ENCODE measurements at regions not wholly inside any gene's neighbourhood (a gene's known extent, or its start where the extent isn't known, plus 50 kb on each side); places are given as distances from the start of the nearest gene placed in this dataset.
"Not testable (repeated sequence)": the region's sequence is repeated elsewhere in the genome, so short reads cannot be mapped to it uniquely, and the experiment has no call there.

GRCh38 chr9:66791092-66791750 is 109.3 kb upstream of the ZNF658 start:
- no CpG with 5 or more reads among the region's 5 CpGs for WGBS (ENCODE audit: insufficient coverage)

GRCh38 chr9:66794769-66795168 is 105.8 kb upstream of the ZNF658 start:
- H3K4me1 ChIP-seq (ENCODE audit: control insufficient read depth in 1 of 2, extremely low read depth in 1 of 2, insufficient read depth in 2 of 2, low read length in 2 of 2); H3K36me3 Mint-ChIP-seq; H3K9me3 Mint-ChIP-seq; H3K4me1 Mint-ChIP-seq; H3K36me3 ChIP-seq (ENCODE audit: control insufficient read depth in 2 of 2, extremely low read depth in 1 of 2, insufficient read depth in 1 of 2, low read length in 1 of 2); ATAC-seq (replicated peaks in 1 of 4); POLR2A ChIA-PET; H3K27ac Mint-ChIP-seq; H3K4me3 ChIP-seq (ENCODE audit: control insufficient read depth in 1 of 2, extremely low read depth in 1 of 2, low read length in 1 of 2); H3K4me3 Mint-ChIP-seq; CTCF ChIA-PET; H3K9me3 ChIP-seq; H3K27me3 ChIP-seq (replicated peaks in 1 of 2; ENCODE audit: control insufficient read depth in 2 of 2, extremely low read depth in 1 of 2, insufficient read depth in 2 of 2, low read length in 1 of 2); DNase-seq; H3K27me3 Mint-ChIP-seq; H3K27ac ChIP-seq (ENCODE audit: low read length): not testable (repeated sequence)
- WGBS (ENCODE audit: insufficient coverage) = no CpG with 5 or more reads among the region's 2 CpGs

More at GRCh38 chr9:66791092-66791750, 109.3 kb upstream of the ZNF658 start:
- H3K4me3 Mint-ChIP-seq; H3K27ac Mint-ChIP-seq; H3K27me3 Mint-ChIP-seq; H3K4me1 ChIP-seq (ENCODE audit: control insufficient read depth in 1 of 2, extremely low read depth in 1 of 2, insufficient read depth in 2 of 2, low read length in 2 of 2); H3K36me3 ChIP-seq (ENCODE audit: control insufficient read depth in 2 of 2, extremely low read depth in 1 of 2, insufficient read depth in 1 of 2, low read length in 1 of 2); H3K9me3 ChIP-seq; H3K36me3 Mint-ChIP-seq; H3K27ac ChIP-seq (ENCODE audit: low read length); CTCF ChIA-PET; ATAC-seq (replicated peaks in 1 of 4); POLR2A ChIA-PET; H3K4me1 Mint-ChIP-seq; DNase-seq; H3K27me3 ChIP-seq (replicated peaks in 1 of 2; ENCODE audit: control insufficient read depth in 2 of 2, extremely low read depth in 1 of 2, insufficient read depth in 2 of 2, low read length in 1 of 2); H3K4me3 ChIP-seq (ENCODE audit: control insufficient read depth in 1 of 2, extremely low read depth in 1 of 2, low read length in 1 of 2); H3K9me3 Mint-ChIP-seq: not testable (repeated sequence)

- H3K4me1 Mint-ChIP-seq; H3K27me3 Mint-ChIP-seq; H3K9me3 Mint-ChIP-seq; H3K4me1 ChIP-seq (ENCODE audit: control insufficient read depth in 1 of 2, extremely low read depth in 1 of 2, insufficient read depth in 2 of 2, low read length in 2 of 2); DNase-seq; H3K27ac Mint-ChIP-seq; H3K4me3 ChIP-seq (ENCODE audit: control insufficient read depth in 1 of 2, extremely low read depth in 1 of 2, low read length in 1 of 2); H3K36me3 ChIP-seq (ENCODE audit: control insufficient read depth in 2 of 2, extremely low read depth in 1 of 2, insufficient read depth in 1 of 2, low read length in 1 of 2); H3K36me3 Mint-ChIP-seq; H3K27me3 ChIP-seq (replicated peaks in 1 of 2; ENCODE audit: control insufficient read depth in 2 of 2, extremely low read depth in 1 of 2, insufficient read depth in 2 of 2, low read length in 1 of 2); CTCF ChIA-PET; H3K4me3 Mint-ChIP-seq; H3K9me3 ChIP-seq; H3K27ac ChIP-seq (ENCODE audit: low read length); POLR2A ChIA-PET; ATAC-seq (replicated peaks in 1 of 4): not testable (repeated sequence)
- no CpG with 5 or more reads among the region's 3 CpGs for WGBS (ENCODE audit: insufficient coverage)
Measured at GRCh38 chr9:66795723-66796503, 104.6 kb upstream of the ZNF658 start.

- H3K36me3 ChIP-seq (ENCODE audit: control insufficient read depth in 2 of 2, extremely low read depth in 1 of 2, insufficient read depth in 1 of 2, low read length in 1 of 2); ATAC-seq (replicated peaks in 1 of 4); H3K4me1 Mint-ChIP-seq; H3K9me3 Mint-ChIP-seq; H3K36me3 Mint-ChIP-seq; H3K27me3 ChIP-seq (replicated peaks in 1 of 2; ENCODE audit: control insufficient read depth in 2 of 2, extremely low read depth in 1 of 2, insufficient read depth in 2 of 2, low read length in 1 of 2); H3K4me1 ChIP-seq (ENCODE audit: control insufficient read depth in 1 of 2, extremely low read depth in 1 of 2, insufficient read depth in 2 of 2, low read length in 2 of 2); POLR2A ChIA-PET; H3K9me3 ChIP-seq; CTCF ChIA-PET; H3K4me3 Mint-ChIP-seq; H3K27ac ChIP-seq (ENCODE audit: low read length); H3K27me3 Mint-ChIP-seq; DNase-seq; H3K4me3 ChIP-seq (ENCODE audit: control insufficient read depth in 1 of 2, extremely low read depth in 1 of 2, low read length in 1 of 2); H3K27ac Mint-ChIP-seq: not testable (repeated sequence)
- no CpG with 5 or more reads among the region's 8 CpGs for WGBS (ENCODE audit: insufficient coverage)
Measured at GRCh38 chr9:66797905-66798616, 102.5 kb upstream of the ZNF658 start.

GRCh38 chr9:66803619-66804018 is 96.9 kb upstream of the ZNF658 start:
- H3K9me3 ChIP-seq; H3K27me3 Mint-ChIP-seq; H3K9me3 Mint-ChIP-seq; H3K4me1 Mint-ChIP-seq; POLR2A ChIA-PET; DNase-seq; H3K36me3 ChIP-seq (ENCODE audit: control insufficient read depth in 2 of 2, extremely low read depth in 1 of 2, insufficient read depth in 1 of 2, low read length in 1 of 2); H3K27me3 ChIP-seq (replicated peaks in 1 of 2; ENCODE audit: control insufficient read depth in 2 of 2, extremely low read depth in 1 of 2, insufficient read depth in 2 of 2, low read length in 1 of 2); H3K36me3 Mint-ChIP-seq; ATAC-seq (replicated peaks in 1 of 4); CTCF ChIA-PET; H3K4me1 ChIP-seq (ENCODE audit: control insufficient read depth in 1 of 2, extremely low read depth in 1 of 2, insufficient read depth in 2 of 2, low read length in 2 of 2); H3K27ac Mint-ChIP-seq; H3K27ac ChIP-seq (ENCODE audit: low read length); H3K4me3 Mint-ChIP-seq; H3K4me3 ChIP-seq (ENCODE audit: control insufficient read depth in 1 of 2, extremely low read depth in 1 of 2, low read length in 1 of 2): not testable (repeated sequence)
- WGBS (ENCODE audit: insufficient coverage) = no CpG with 5 or more reads among the region's 1 CpG

- H3K4me3 Mint-ChIP-seq; ATAC-seq (replicated peaks in 1 of 4); H3K9me3 Mint-ChIP-seq; H3K27ac Mint-ChIP-seq; POLR2A ChIA-PET; H3K36me3 ChIP-seq (ENCODE audit: control insufficient read depth in 2 of 2, extremely low read depth in 1 of 2, insufficient read depth in 1 of 2, low read length in 1 of 2); H3K27ac ChIP-seq (ENCODE audit: low read length); H3K4me1 Mint-ChIP-seq; DNase-seq; H3K36me3 Mint-ChIP-seq; H3K27me3 Mint-ChIP-seq; H3K4me1 ChIP-seq (ENCODE audit: control insufficient read depth in 1 of 2, extremely low read depth in 1 of 2, insufficient read depth in 2 of 2, low read length in 2 of 2); CTCF ChIA-PET; H3K9me3 ChIP-seq; H3K4me3 ChIP-seq (ENCODE audit: control insufficient read depth in 1 of 2, extremely low read depth in 1 of 2, low read length in 1 of 2); H3K27me3 ChIP-seq (replicated peaks in 1 of 2; ENCODE audit: control insufficient read depth in 2 of 2, extremely low read depth in 1 of 2, insufficient read depth in 2 of 2, low read length in 1 of 2): not testable (repeated sequence)
Measured at GRCh38 chr9:66810247-66810646, 90.3 kb upstream of the ZNF658 start.
